B cell (primary cell): ENCODE measurements at regions not wholly inside any gene's neighbourhood (a gene's known extent, or its start where the extent isn't known, plus 50 kb on each side); places are given as distances from the start of the nearest gene placed in this dataset.

Experiments
- ATAC-seq: fragments of 200-7000 bp; cut with Tn5 transposase; one replicate; pipeline ENCODE4 v1.10.0; 2021; ENCODE audit warnings: low read depth, mild to moderate bottlenecking, moderate number of reproducible peaks, moderate library complexity
- CTCF ChIA-PET: fragments of 350-600 bp; sonication (Branson Sonifier 250); formaldehyde crosslinking; loops from one replicate; lab custom pipeline; 2021; ENCODE audit warnings: antibody characterized with exemption, inconsistent platforms; lab: Charles Lee
- POLR2A ChIA-PET: fragments of 350-600 bp; sonication (Branson Sonifier 250); formaldehyde crosslinking; loops from one replicate; lab custom pipeline; 2021; ENCODE audit warnings: antibody characterized with exemption; lab: Charles Lee
- DNase-seq: peaks from one replicate; pipeline ENCODE4 v3.0.0; 2013
- H2AFZ ChIP-seq: 2 replicates; pipeline ENCODE4 v1.6.1; 2012; ENCODE audit warnings: mild to moderate bottlenecking, low read depth, low read length; ENCODE audit not compliant: insufficient read depth, poor library complexity, severe bottlenecking
- H3K27ac ChIP-seq, 2 donors: 1 replicate in 1 of 2; 2 replicates in 1 of 2; pipeline ENCODE4 v1.5.1; 2012 to 2013; ENCODE audit warnings: low read length in 2 of 2, mild to moderate bottlenecking in 2 of 2, moderate library complexity in 1 of 2
- H3K27me3 ChIP-seq, 4 experiments: fragments of 200-600 bp in 1 of 4; sonication (generic) in 1 of 4; replicated peaks in 1 of 4; 1 replicate in 2 of 4; 2 replicates in 2 of 4; pipeline versions ENCODE4 v1.6.1 to v1.7.0; 2013 to 2016; ENCODE audit warnings: low read length in 3 of 4, mild to moderate bottlenecking in 2 of 4, mixed read lengths in 1 of 4, moderate library complexity in 1 of 4; ENCODE audit not compliant: insufficient read depth in 4 of 4, control insufficient read depth in 3 of 4; ENCODE audit errors: control extremely low read depth in 1 of 4
- H3K36me3 ChIP-seq, 2 experiments: replicated peaks in 1 of 2; 1 replicate in 1 of 2; 2 replicates in 1 of 2; pipeline versions ENCODE4 v1.6.1 to v1.7.1; 2013; ENCODE audit warnings: low read length in 1 of 2; ENCODE audit not compliant: insufficient read depth in 2 of 2, control insufficient read depth in 1 of 2; ENCODE audit errors: control extremely low read depth in 1 of 2, extremely low read depth in 1 of 2
- H3K4me1 ChIP-seq, 2 donors: fragments of 200-600 bp in 1 of 2; sonication (generic) in 1 of 2; 1 replicate in 1 of 2; 2 replicates in 1 of 2; pipeline versions ENCODE4 v1.5.1 to v1.6.1; 2013 to 2017; ENCODE audit warnings: low read length in 2 of 2; ENCODE audit not compliant: control insufficient read depth in 2 of 2, insufficient read depth in 2 of 2
- H3K4me2 ChIP-seq: replicated peaks from 2 replicates; pipeline ENCODE3; 2012; ENCODE audit warnings: mild to moderate bottlenecking, low read depth, low read length; ENCODE audit not compliant: poor library complexity, severe bottlenecking
- H3K4me3 ChIP-seq, 5 experiments: fragments of 200-600 bp in 1 of 5; sonication (generic) in 1 of 5; 1 replicate in 3 of 5; 2 replicates in 2 of 5; pipeline versions ENCODE4 v1.5.1 to v1.7.0; 2011 to 2016; ENCODE audit warnings: low read length in 4 of 5, mild to moderate bottlenecking in 4 of 5, low read depth in 2 of 5, control low read depth in 1 of 5, moderate library complexity in 1 of 5; ENCODE audit not compliant: insufficient read depth in 1 of 5; ENCODE audit errors: control extremely low read depth in 1 of 5, extremely low read depth in 1 of 5
- H3K79me2 ChIP-seq: fragments of 200-600 bp; sonication (generic); one replicate; pipeline ENCODE4 v1.6.0; 2016; ENCODE audit warnings: low read length; ENCODE audit not compliant: control insufficient read depth, insufficient read depth
- H3K9ac ChIP-seq: fragments of 200-600 bp; sonication (generic); 2 replicates; pipeline ENCODE4 v1.6.1; 2017; ENCODE audit warnings: mild to moderate bottlenecking, low read length, moderate library complexity
- H3K9me3 ChIP-seq, 3 donors: one replicate each; pipeline versions ENCODE4 v1.6.1 to v1.7.1; 2013; ENCODE audit warnings: low read length in 2 of 3; ENCODE audit not compliant: control insufficient read depth in 2 of 3, insufficient read depth in 1 of 3; ENCODE audit errors: control extremely low read depth in 1 of 3
- H4K20me1 ChIP-seq: 2 replicates; pipeline ENCODE4 v1.6.0; 2012; ENCODE audit warnings: mild to moderate bottlenecking, low read length; ENCODE audit not compliant: insufficient read depth, control insufficient read depth, poor library complexity, severe bottlenecking
- H3K27ac Mint-ChIP-seq: one replicate; pipeline ENCODE4 v1.8.0; 2021; ENCODE audit warnings: mixed read lengths
- H3K27me3 Mint-ChIP-seq: one replicate; pipeline ENCODE4 v1.8.0; 2021; ENCODE audit warnings: mixed read lengths
- H3K4me1 Mint-ChIP-seq: one replicate; pipeline ENCODE4 v1.8.0; 2021; ENCODE audit warnings: mixed read lengths
- H3K4me3 Mint-ChIP-seq: one replicate; pipeline ENCODE4 v1.8.0; 2021; ENCODE audit warnings: mixed read lengths
- H3K9me3 Mint-ChIP-seq: one replicate; pipeline ENCODE4 v1.8.0; 2022; ENCODE audit warnings: mixed read lengths; ENCODE audit not compliant: insufficient read depth
- CTCF ChIP-seq: fragments of 200-600 bp; IDR thresholded peaks from one replicate; pipeline ENCODE4 v1.8.0; 2022; ENCODE audit warnings: antibody characterized with exemption, mild to moderate bottlenecking
- EZH2 ChIP-seq: IDR thresholded peaks from 2 replicates; pipeline ENCODE4 v1.6.1; 2012; ENCODE audit warnings: borderline replicate concordance, low read depth, mild to moderate bottlenecking, moderate library complexity, low read length; ENCODE audit not compliant: insufficient read depth, poor library complexity, severe bottlenecking
- WGBS: methylation state at CpG from one replicate; pipeline ENCODE4 v1.1.5; 2013; ENCODE audit warnings: missing lambda C conversion rate; ENCODE audit not compliant: insufficient coverage; 5-methylcytosine and 5-hydroxymethylcytosine counted together
- intact Hi-C: fragments of 100-400 bp; cut with micrococcal nuclease; formaldehyde crosslinking; loops from one replicate; pipeline ENCODE4 v1.10.0; 2022

DNA sequence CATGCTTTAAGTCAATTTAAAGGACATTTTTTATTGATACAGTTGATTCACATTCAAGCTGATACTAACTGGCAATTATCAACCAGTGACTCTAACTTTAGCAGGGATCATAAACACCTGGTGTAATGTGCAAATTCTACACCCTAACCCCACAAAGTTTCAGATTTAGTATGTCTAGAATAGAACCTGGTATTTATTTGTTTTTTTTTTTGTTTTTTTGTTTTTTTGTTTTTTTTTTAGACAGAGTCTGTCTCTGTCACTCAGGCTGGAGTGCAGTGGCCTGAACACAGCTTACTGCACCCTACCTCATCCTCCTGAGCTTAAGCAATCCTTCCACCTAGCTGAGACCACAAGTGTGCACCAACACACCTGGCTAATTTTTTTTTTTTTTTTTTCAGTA is 311.2 kb upstream of the SEMA6A start:
- no peak overlapping the region for H2AFZ ChIP-seq
- no peaks in the 10 kb centered on the region for H4K20me1 ChIP-seq
- Mint-ChIP-seq H3K27ac (no peak overlapping the region), H3K4me3 (no peak overlapping the region), H3K27me3 (no peaks in the 10 kb centered on the region), H3K9me3 (no peaks in the 10 kb centered on the region), H3K4me1 (no peaks in the 10 kb centered on the region)
- ATAC-seq (no peak), DNase-seq (no peak)
- no peak overlapping the region for H3K9ac ChIP-seq
- ChIA-PET CTCF (no interaction called here), POLR2A (no interaction called here)
- intact Hi-C loops: no loop called here
- no peaks in the 10 kb centered on the region for H3K9me3 ChIP-seq
- no peak overlapping the region for H3K4me3 ChIP-seq
- no peaks in the 10 kb centered on the region for H3K36me3 ChIP-seq
- no peaks in the 10 kb centered on the region for H3K27me3 ChIP-seq
- no peaks in the 10 kb centered on the region for H3K4me1 ChIP-seq
- H3K27ac ChIP-seq: no peak overlapping the region
- TF ChIP-seq CTCF (no peak), EZH2 (no peak)
- H3K79me2 ChIP-seq: no peaks in the 10 kb centered on the region
- no peak overlapping the region for H3K4me2 ChIP-seq

GRCh38 chr5:116883875-116884274 is 309.3 kb upstream of the SEMA6A start:
- no peak overlapping the region for H3K4me3 ChIP-seq
- H3K4me3 Mint-ChIP-seq: no peak overlapping the region
- TF ChIP-seq EZH2 (no peak), CTCF (no peak)
- ChIA-PET CTCF (no interaction called here), POLR2A (no interaction called here)
- ATAC-seq: no peak
- H3K4me1 ChIP-seq: no peaks in the 10 kb centered on the region
- no peaks in the 10 kb centered on the region for H3K27me3 Mint-ChIP-seq
- no peak overlapping the region for H2AFZ ChIP-seq
- no peaks in the 10 kb centered on the region for H3K4me1 Mint-ChIP-seq
- H3K79me2 ChIP-seq: no peaks in the 10 kb centered on the region
- H3K9ac ChIP-seq: no peak overlapping the region
- no peaks in the 10 kb centered on the region for H4K20me1 ChIP-seq
- no peak for DNase-seq
- no peak overlapping the region for H3K27ac ChIP-seq
- intact Hi-C loops: no loop called here
- no peaks in the 10 kb centered on the region for H3K27me3 ChIP-seq
- no peak overlapping the region for H3K4me2 ChIP-seq
- H3K9me3 Mint-ChIP-seq: no peaks in the 10 kb centered on the region
- no peaks in the 10 kb centered on the region for H3K36me3 ChIP-seq
- H3K27ac Mint-ChIP-seq: no peak overlapping the region
- WGBS: 91% methylated on average over 1 of the region's 2 CpGs
- H3K9me3 ChIP-seq: no peaks in the 10 kb centered on the region
